Ectodermal cell (in vitro differentiated cells): ENCODE measurements at regions not wholly inside any gene's neighbourhood (a gene's known extent, or its start where the extent isn't known, plus 50 kb on each side); places are given as distances from the start of the nearest gene placed in this dataset.

ENCODE experiments used
- H3K27ac ChIP-seq: 2 replicates; pipeline ENCODE4 v1.7.0; 2013; ENCODE audit warnings: mild to moderate bottlenecking, low read depth, low read length; ENCODE audit not compliant: insufficient read depth, poor library complexity, severe bottlenecking
- H3K27me3 ChIP-seq: 2 replicates; pipeline ENCODE4 v1.7.0; 2013; ENCODE audit warnings: mild to moderate bottlenecking, low read length; ENCODE audit not compliant: insufficient read depth, control insufficient read depth, poor library complexity, severe bottlenecking
- H3K36me3 ChIP-seq: one replicate; pipeline ENCODE4 v1.7.0; 2013; ENCODE audit warnings: low read length; ENCODE audit not compliant: control insufficient read depth, insufficient read depth
- H3K4me1 ChIP-seq: one replicate; pipeline ENCODE4 v1.7.0; 2013; ENCODE audit warnings: low read length; ENCODE audit not compliant: control insufficient read depth, insufficient read depth
- H3K4me3 ChIP-seq: 2 replicates; pipeline ENCODE4 v1.7.0; 2013; ENCODE audit warnings: low read depth, low read length, control low read depth; ENCODE audit not compliant: insufficient read depth
- H3K9me3 ChIP-seq: 2 replicates; pipeline ENCODE4 v1.7.0; 2013; ENCODE audit warnings: mild to moderate bottlenecking, low read length, moderate library complexity; ENCODE audit not compliant: control insufficient read depth
- WGBS, 2 experiments: methylation state at CpG; one replicate each; pipeline ENCODE4 v1.1.7; 2013; ENCODE audit warnings: missing lambda C conversion rate in 2 of 2; 5-methylcytosine and 5-hydroxymethylcytosine counted together

- no peak overlapping the region for H3K27ac ChIP-seq
- no peaks in the 10 kb centered on the region for H3K36me3 ChIP-seq
- H3K27me3 ChIP-seq, result no peaks in the 10 kb centered on the region
- no peaks in the 10 kb centered on the region for H3K9me3 ChIP-seq
- H3K4me3 ChIP-seq, result no peak overlapping the region
- H3K4me1 ChIP-seq, result no peaks in the 10 kb centered on the region
Measured at GRCh38 chr2:147713349-147713748, 131.5 kb upstream of the ACVR2A start.

GRCh38 chr2:147712051-147712450 is 132.8 kb upstream of the ACVR2A start:
- Histone ChIP-seq H3K9me3 (no peaks in the 10 kb centered on the region), H3K36me3 (no peaks in the 10 kb centered on the region), H3K4me1 (no peaks in the 10 kb centered on the region), H3K27me3 (no peaks in the 10 kb centered on the region), H3K4me3 (no peak overlapping the region), H3K27ac (no peak overlapping the region)
- 91 to 100% methylated on average over 2 of the region's 2 CpGs for WGBS, 2 experiments

- H3K27me3 ChIP-seq, result no peaks in the 10 kb centered on the region
- no peaks in the 10 kb centered on the region for H3K36me3 ChIP-seq
- no peak overlapping the region for H3K4me3 ChIP-seq
- 92 to 96% methylated on average over 4 of the region's 4 CpGs for WGBS, 2 experiments
- no peaks in the 10 kb centered on the region for H3K9me3 ChIP-seq
- H3K27ac ChIP-seq, result no peak overlapping the region
- H3K4me1 ChIP-seq, result no peaks in the 10 kb centered on the region
Measured at GRCh38 chr2:147711031-147711430, 133.8 kb upstream of the ACVR2A start.

- no peaks in the 10 kb centered on the region for H3K9me3 ChIP-seq
- no peak overlapping the region for H3K27ac ChIP-seq
- H3K27me3 ChIP-seq, result no peaks in the 10 kb centered on the region
- H3K36me3 ChIP-seq, result no peaks in the 10 kb centered on the region
- no peaks in the 10 kb centered on the region for H3K4me1 ChIP-seq
- H3K4me3 ChIP-seq, result no peak overlapping the region
Measured at GRCh38 chr2:147709655-147710054, 135.2 kb upstream of the ACVR2A start.

- Histone ChIP-seq H3K4me1 (no peaks in the 10 kb centered on the region), H3K27ac (no peak overlapping the region), H3K27me3 (no peaks in the 10 kb centered on the region), H3K9me3 (no peaks in the 10 kb centered on the region), H3K4me3 (no peak overlapping the region), H3K36me3 (no peaks in the 10 kb centered on the region)
- 81 to 87% methylated on average over 3 of the region's 3 CpGs for WGBS, 2 experiments
Measured at GRCh38 chr2:147703171-147703570, 141.7 kb upstream of the ACVR2A start.

- H3K27me3 ChIP-seq, result no peaks in the 10 kb centered on the region
- no peak overlapping the region for H3K4me3 ChIP-seq
- H3K9me3 ChIP-seq, result no peaks in the 10 kb centered on the region
- WGBS, 2 experiments, result no CpG with 5 or more reads among the region's 2 CpGs
- no peak overlapping the region for H3K27ac ChIP-seq
- no peaks in the 10 kb centered on the region for H3K36me3 ChIP-seq
- H3K4me1 ChIP-seq, result no peaks in the 10 kb centered on the region
Measured at GRCh38 chr2:147698166-147698565, 146.7 kb upstream of the ACVR2A start.

- Histone ChIP-seq H3K27ac (no peak overlapping the region), H3K4me3 (no peak overlapping the region), H3K27me3 (no peaks in the 10 kb centered on the region), H3K36me3 (no peaks in the 10 kb centered on the region), H3K4me1 (no peaks in the 10 kb centered on the region), H3K9me3 (no peaks in the 10 kb centered on the region)
- WGBS, 2 experiments, result 72 to 79% methylated on average over 2 of the region's 2 CpGs
Measured at GRCh38 chr2:147696426-147696825, 148.4 kb upstream of the ACVR2A start.

GRCh38 chr2:147689220-147689909 is 155.5 kb upstream of the ACVR2A start:
- no peaks in the 10 kb centered on the region for H3K9me3 ChIP-seq
- 80 to 84% methylated on average over 2 of the region's 2 CpGs for WGBS, 2 experiments
- H3K27me3 ChIP-seq, result no peaks in the 10 kb centered on the region
- H3K27ac ChIP-seq, result no peak overlapping the region
- no peaks in the 10 kb centered on the region for H3K36me3 ChIP-seq
- H3K4me3 ChIP-seq, result no peak overlapping the region
- H3K4me1 ChIP-seq, result no peaks in the 10 kb centered on the region

GRCh38 chr2:147688242-147688641 is 156.6 kb upstream of the ACVR2A start:
- 80 to 93% methylated on average over 1 of the region's 1 CpG for WGBS, 2 experiments
- Histone ChIP-seq H3K4me3 (no peak overlapping the region), H3K4me1 (no peaks in the 10 kb centered on the region), H3K9me3 (no peaks in the 10 kb centered on the region), H3K27me3 (no peaks in the 10 kb centered on the region), H3K36me3 (no peaks in the 10 kb centered on the region), H3K27ac (no peak overlapping the region)

GRCh38 chr2:147686365-147686764 is 158.5 kb upstream of the ACVR2A start:
- Histone ChIP-seq H3K9me3 (no peaks in the 10 kb centered on the region), H3K4me1 (peaks cover 5% of the 10 kb centered on the region), H3K36me3 (no peaks in the 10 kb centered on the region), H3K4me3 (no peak overlapping the region), H3K27me3 (no peaks in the 10 kb centered on the region), H3K27ac (no peak overlapping the region)
- WGBS, 2 experiments, result 92 to 93% methylated on average over 21 of the region's 21 CpGs

GRCh38 chr2:147684903-147685302 is 159.9 kb upstream of the ACVR2A start:
- Histone ChIP-seq H3K4me1 (peaks cover 5% of the 10 kb centered on the region), H3K36me3 (no peaks in the 10 kb centered on the region), H3K9me3 (no peaks in the 10 kb centered on the region), H3K27ac (no peak overlapping the region), H3K27me3 (no peaks in the 10 kb centered on the region), H3K4me3 (no peak overlapping the region)
- WGBS, 2 experiments, result 92 to 94% methylated on average over 4 of the region's 4 CpGs
